DOHH2 (cell line): ENCODE measurements at regions not wholly inside any gene's neighbourhood (a gene's known extent, or its start where the extent isn't known, plus 50 kb on each side); places are given as distances from the start of the nearest gene placed in this dataset.

Experiments used
- H3F3A ChIP-seq: fragments of 200-600 bp; sonication (generic), shearing (Covaris generic); 2 replicates; pipeline ENCODE4 v1.6.0; 2016; ENCODE audit warnings: antibody characterized with exemption, mild to moderate bottlenecking; ENCODE audit not compliant: control insufficient read depth, insufficient read depth
- H3K27ac ChIP-seq: fragments of 200-600 bp; sonication (generic); 2 replicates; pipeline ENCODE4 v1.5.1; 2014; ENCODE audit warnings: low read depth, mild to moderate bottlenecking, low read length, moderate library complexity
- H3K27me3 ChIP-seq: fragments of 200-600 bp; sonication (generic); 2 replicates; pipeline ENCODE4 v1.6.1; 2014; ENCODE audit warnings: mild to moderate bottlenecking, low read length, mixed read lengths; ENCODE audit not compliant: control insufficient read depth
- H3K36me3 ChIP-seq: fragments of 200-600 bp; sonication (generic); 2 replicates; pipeline ENCODE4 v1.6.1; 2014; ENCODE audit warnings: mild to moderate bottlenecking, low read length, moderate library complexity, mixed read lengths; ENCODE audit not compliant: control insufficient read depth
- H3K4me1 ChIP-seq: fragments of 200-600 bp; sonication (generic); 2 replicates; pipeline ENCODE4 v1.6.1; 2014; ENCODE audit warnings: mild to moderate bottlenecking, low read length, mixed read lengths; ENCODE audit not compliant: control insufficient read depth
- H3K4me2 ChIP-seq: fragments of 200-600 bp; sonication (generic); 2 replicates; pipeline ENCODE4 v1.6.0; 2014; ENCODE audit warnings: mild to moderate bottlenecking, low read length, moderate library complexity
- H3K4me3 ChIP-seq: fragments of 200-600 bp; sonication (generic); 2 replicates; pipeline ENCODE4 v1.5.1; 2014; ENCODE audit warnings: mild to moderate bottlenecking, low read length, mixed read lengths
- H3K79me2 ChIP-seq: fragments of 200-600 bp; sonication (generic); 2 replicates; pipeline ENCODE4 v1.6.1; 2014; ENCODE audit warnings: mild to moderate bottlenecking, low read length, mixed read lengths; ENCODE audit not compliant: control insufficient read depth
- H3K9me2 ChIP-seq: fragments of 200-600 bp; sonication (generic); replicated peaks from 2 replicates; pipeline ENCODE4 v1.6.1; 2014; ENCODE audit warnings: mild to moderate bottlenecking, low read length, mixed read lengths; ENCODE audit not compliant: control insufficient read depth
- H3K9me3 ChIP-seq: fragments of 200-600 bp; sonication (generic); 2 replicates; pipeline ENCODE4 v1.6.1; 2014; ENCODE audit warnings: antibody characterized with exemption, low read length, mixed read lengths; ENCODE audit not compliant: control insufficient read depth, insufficient read depth
- H4K20me1 ChIP-seq: fragments of 200-600 bp; sonication (generic); 2 replicates; pipeline ENCODE4 v1.6.0; 2014; ENCODE audit warnings: low read depth, mild to moderate bottlenecking, antibody characterized with exemption, low read length, moderate library complexity; ENCODE audit not compliant: control insufficient read depth, insufficient read depth
- CTCF ChIP-seq: fragments of 200-600 bp; sonication (generic); IDR thresholded peaks from one replicate; pipeline ENCODE4 v1.5.1; 2014; ENCODE audit warnings: antibody characterized with exemption, mild to moderate bottlenecking, low read depth, low read length; ENCODE audit not compliant: poor library complexity, severe bottlenecking
- EZH2phosphoT487 ChIP-seq: fragments of 200-600 bp; sonication (generic); IDR thresholded peaks from 2 replicates; pipeline ENCODE4 v1.6.1; 2017; ENCODE audit warnings: borderline replicate concordance, mild to moderate bottlenecking, antibody characterized with exemption, low read length, moderate library complexity, mixed read lengths

- no peak overlapping the region for H3K4me3 ChIP-seq
- H3K4me1 ChIP-seq: no peaks in the 10 kb centered on the region
- H3K4me2 ChIP-seq: no peak overlapping the region
- H4K20me1 ChIP-seq: no peaks in the 10 kb centered on the region
- no peak overlapping the region for H3K27ac ChIP-seq
- H3K27me3 ChIP-seq: peaks cover 7% of the 10 kb centered on the region; the same call in 1 of the 2 replicates
- no peaks in the 10 kb centered on the region for H3K36me3 ChIP-seq
- H3K79me2 ChIP-seq: no peaks in the 10 kb centered on the region
- H3K9me2 ChIP-seq: no peaks in the 10 kb centered on the region
- TF ChIP-seq EZH2phosphoT487 (no peak), CTCF (no peak)
- H3F3A ChIP-seq: no peaks in the 10 kb centered on the region
- H3K9me3 ChIP-seq: no peaks in the 10 kb centered on the region
These were observed 157.4 kb upstream of the C14orf180 start for GRCh38 chr14:104421892-104422828.

GRCh38 chr14:104422837-104423681 is 156.5 kb upstream of the C14orf180 start:
- Histone ChIP-seq H3K79me2 (no peaks in the 10 kb centered on the region), H3K9me2 (no peaks in the 10 kb centered on the region), H4K20me1 (no peaks in the 10 kb centered on the region), H3F3A (no peaks in the 10 kb centered on the region), H3K4me3 (no peak overlapping the region), H3K4me1 (no peaks in the 10 kb centered on the region), H3K9me3 (no peaks in the 10 kb centered on the region), H3K27me3 (peaks cover 6% of the 10 kb centered on the region; the same call in 1 of the 2 replicates), H3K27ac (no peak overlapping the region), H3K4me2 (no peak overlapping the region), H3K36me3 (no peaks in the 10 kb centered on the region)
- TF ChIP-seq EZH2phosphoT487: no peak
- TF ChIP-seq CTCF: no peak

- no peak overlapping the region for H3K4me3 ChIP-seq
- H3K36me3 ChIP-seq: no peaks in the 10 kb centered on the region
- H3K9me2 ChIP-seq: no peaks in the 10 kb centered on the region
- H4K20me1 ChIP-seq: no peaks in the 10 kb centered on the region
- TF ChIP-seq EZH2phosphoT487: no peak
- no peak for TF ChIP-seq CTCF
- H3K4me1 ChIP-seq: no peaks in the 10 kb centered on the region
- H3K4me2 ChIP-seq: no peak overlapping the region
- H3K79me2 ChIP-seq: no peaks in the 10 kb centered on the region
- no peaks in the 10 kb centered on the region for H3K9me3 ChIP-seq
- no peaks in the 10 kb centered on the region for H3F3A ChIP-seq
- no peak overlapping the region for H3K27ac ChIP-seq
- no peaks in the 10 kb centered on the region; the same call in 1 of the 2 replicates for H3K27me3 ChIP-seq
These were observed 155.7 kb upstream of the C14orf180 start for GRCh38 chr14:104423701-104424405.
